H9 (cell line): ENCODE measurements at regions not wholly inside any gene's neighbourhood (a gene's known extent, or its start where the extent isn't known, plus 50 kb on each side); places are given as distances from the start of the nearest gene placed in this dataset.

Experiments
- DNase-seq: peaks from one replicate; pipeline ENCODE4 v3.0.0-alpha.2; 2017
- H2AFZ ChIP-seq: one replicate; pipeline ENCODE4 v1.6.1; 2013; ENCODE audit warnings: mild to moderate bottlenecking, low read length, control low read depth, moderate library complexity
- H2AK5ac ChIP-seq: 2 replicates; pipeline ENCODE4 v1.6.1; 2013; ENCODE audit warnings: low read length, control low read depth, mixed read lengths; ENCODE audit not compliant: insufficient read length
- H2BK120ac ChIP-seq: one replicate; pipeline ENCODE4 v1.6.1; 2013; ENCODE audit warnings: low read depth, mild to moderate bottlenecking, low read length, control low read depth, inconsistent platforms; ENCODE audit not compliant: poor library complexity, severe bottlenecking
- H2BK12ac ChIP-seq: 2 replicates; pipeline ENCODE4 v1.6.1; 2013; ENCODE audit warnings: low read length, control low read depth, mixed read lengths, low read depth; ENCODE audit not compliant: insufficient read length
- H2BK15ac ChIP-seq: 2 replicates; pipeline ENCODE4 v1.6.1; 2013; ENCODE audit warnings: low read depth, low read length, control low read depth
- H2BK20ac ChIP-seq: one replicate; pipeline ENCODE4 v1.6.1; 2013; ENCODE audit warnings: low read depth, mild to moderate bottlenecking, low read length, control low read depth, inconsistent platforms; ENCODE audit not compliant: poor library complexity, severe bottlenecking
- H2BK5ac ChIP-seq: 2 replicates; pipeline ENCODE4 v1.6.1; 2013; ENCODE audit warnings: low read length, control low read depth, mixed read lengths; ENCODE audit not compliant: insufficient read length
- H3K14ac ChIP-seq: 2 replicates; pipeline ENCODE4 v1.6.1; 2013; ENCODE audit warnings: low read length, control low read depth; ENCODE audit not compliant: insufficient read depth
- H3K18ac ChIP-seq: 2 replicates; pipeline ENCODE4 v1.6.1; 2013; ENCODE audit warnings: low read depth, mild to moderate bottlenecking, mixed read lengths, low read length, control low read depth; ENCODE audit not compliant: insufficient read length
- H3K23ac ChIP-seq: 2 replicates; pipeline ENCODE4 v1.6.1; 2013; ENCODE audit warnings: low read length, control low read depth, mixed read lengths, low read depth; ENCODE audit not compliant: insufficient read length
- H3K23me2 ChIP-seq: 2 replicates; pipeline ENCODE4 v1.6.1; 2013; ENCODE audit warnings: low read depth, mild to moderate bottlenecking, mixed read lengths, low read length, control low read depth; ENCODE audit not compliant: insufficient read length, poor library complexity, severe bottlenecking
- H3K27ac ChIP-seq: 2 replicates; pipeline ENCODE4 v1.5.1; 2013; ENCODE audit warnings: low read length, control low read depth, mixed read lengths, low read depth; ENCODE audit not compliant: insufficient read length
- H3K27me3 ChIP-seq: 2 replicates; pipeline ENCODE4 v1.6.1; 2013; ENCODE audit warnings: low read length, control low read depth, inconsistent platforms; ENCODE audit not compliant: insufficient read depth
- H3K4ac ChIP-seq: 2 replicates; pipeline ENCODE4 v1.6.1; 2013; ENCODE audit warnings: low read depth, mild to moderate bottlenecking, control low read depth, inconsistent platforms, low read length, moderate library complexity
- H3K4me1 ChIP-seq: 2 replicates; pipeline ENCODE4 v1.6.1; 2013; ENCODE audit warnings: low read length, control low read depth, inconsistent platforms; ENCODE audit not compliant: insufficient read depth
- H3K4me2 ChIP-seq: 2 replicates; pipeline ENCODE4 v1.6.1; 2013; ENCODE audit warnings: low read length, control low read depth, mixed read lengths; ENCODE audit not compliant: insufficient read length, insufficient read depth
- H3K56ac ChIP-seq: 2 replicates; pipeline ENCODE4 v1.6.1; 2013; ENCODE audit warnings: low read depth, mild to moderate bottlenecking, mixed read lengths, low read length, control low read depth; ENCODE audit not compliant: insufficient read length
- H3K79me1 ChIP-seq: 2 replicates; pipeline ENCODE4 v1.6.1; 2013; ENCODE audit warnings: low read depth, mild to moderate bottlenecking, moderate library complexity, low read length, control low read depth, inconsistent platforms; ENCODE audit not compliant: insufficient read depth, poor library complexity, severe bottlenecking
- H3K79me2 ChIP-seq: 2 replicates; pipeline ENCODE4 v1.6.1; 2013; ENCODE audit warnings: low read length, control low read depth, inconsistent platforms; ENCODE audit not compliant: insufficient read depth
- H3K9ac ChIP-seq: 2 replicates; pipeline ENCODE4 v1.6.1; 2013; ENCODE audit warnings: low read length, control low read depth, mixed read lengths; ENCODE audit not compliant: insufficient read length; ENCODE audit errors: extremely low read depth
- H3K9me3 ChIP-seq: one replicate; pipeline ENCODE4 v1.6.1; 2013; ENCODE audit warnings: low read depth, low read length, inconsistent platforms; ENCODE audit not compliant: control insufficient read depth
- H3T11ph ChIP-seq: one replicate; pipeline ENCODE4 v1.6.1; 2013; ENCODE audit warnings: mild to moderate bottlenecking, low read length, control low read depth, inconsistent platforms
- H4K20me1 ChIP-seq: one replicate; pipeline ENCODE4 v1.6.1; 2013; ENCODE audit not compliant: control insufficient read depth, insufficient read length, insufficient read depth
- H4K5ac ChIP-seq: 2 replicates; pipeline ENCODE4 v1.6.1; 2013; ENCODE audit warnings: low read depth, mild to moderate bottlenecking, mixed read lengths, low read length, control low read depth; ENCODE audit not compliant: insufficient read length
- H4K8ac ChIP-seq: replicated peaks from 2 replicates; pipeline ENCODE4 v1.6.1; 2013; ENCODE audit warnings: low read length, control low read depth, mixed read lengths, low read depth; ENCODE audit not compliant: insufficient read length
- H4K91ac ChIP-seq: 2 replicates; pipeline ENCODE4 v1.6.1; 2013; ENCODE audit warnings: low read depth, mild to moderate bottlenecking, moderate library complexity, mixed read lengths, low read length, control low read depth; ENCODE audit not compliant: insufficient read length
- H3K27ac Mint-ChIP-seq, 3 experiments: 2 replicates in 2 of 3; 3 replicates in 1 of 3; pipeline ENCODE4 v1.8.0; 2020 to 2021; ENCODE audit warnings: mixed read lengths in 3 of 3, mild to moderate bottlenecking in 1 of 3, moderate library complexity in 1 of 3
- H3K27me3 Mint-ChIP-seq: 2 replicates; pipeline ENCODE4 v1.8.0; 2021; ENCODE audit warnings: low read depth, mild to moderate bottlenecking, moderate library complexity, mixed read lengths
- H3K36me3 Mint-ChIP-seq, 3 experiments: 2 replicates in 2 of 3; 3 replicates in 1 of 3; pipeline ENCODE4 v1.8.0; 2020 to 2021; ENCODE audit warnings: low read depth in 3 of 3, mixed read lengths in 3 of 3; ENCODE audit not compliant: insufficient read depth in 1 of 3
- H3K4me1 Mint-ChIP-seq, 2 experiments: 2 replicates each; pipeline ENCODE4 v1.8.0; 2020; ENCODE audit warnings: mixed read lengths in 2 of 2
- H3K4me3 Mint-ChIP-seq, 2 experiments: 2 replicates in 1 of 2; 3 replicates in 1 of 2; pipeline ENCODE4 v1.8.0; 2020 to 2021; ENCODE audit warnings: mild to moderate bottlenecking in 2 of 2, mixed read lengths in 2 of 2, moderate library complexity in 1 of 2
- H3K9me3 Mint-ChIP-seq, 2 experiments: 2 replicates in 1 of 2; 3 replicates in 1 of 2; pipeline ENCODE4 v1.8.0; 2020; ENCODE audit warnings: mild to moderate bottlenecking in 2 of 2, mixed read lengths in 2 of 2, moderate library complexity in 1 of 2
- CTCF ChIP-seq: fragments of 200-600 bp; sonication (generic); conservative IDR thresholded peaks from 3 replicates; pipeline ENCODE4 v1.8.0; 2021; ENCODE audit warnings: antibody characterized with exemption, mild to moderate bottlenecking
- WGBS: extraction: QIAGEN DNeasy Blood & Tissue Kit; methylation state at CpG from one replicate; pipeline ENCODE4 v1.1.7; 2013; ENCODE audit warnings: missing lambda C conversion rate, low lambda C conversion rate, mixed read lengths; ENCODE audit not compliant: insufficient read length; ENCODE audit errors: extremely low coverage; 5-methylcytosine and 5-hydroxymethylcytosine counted together

DNA sequence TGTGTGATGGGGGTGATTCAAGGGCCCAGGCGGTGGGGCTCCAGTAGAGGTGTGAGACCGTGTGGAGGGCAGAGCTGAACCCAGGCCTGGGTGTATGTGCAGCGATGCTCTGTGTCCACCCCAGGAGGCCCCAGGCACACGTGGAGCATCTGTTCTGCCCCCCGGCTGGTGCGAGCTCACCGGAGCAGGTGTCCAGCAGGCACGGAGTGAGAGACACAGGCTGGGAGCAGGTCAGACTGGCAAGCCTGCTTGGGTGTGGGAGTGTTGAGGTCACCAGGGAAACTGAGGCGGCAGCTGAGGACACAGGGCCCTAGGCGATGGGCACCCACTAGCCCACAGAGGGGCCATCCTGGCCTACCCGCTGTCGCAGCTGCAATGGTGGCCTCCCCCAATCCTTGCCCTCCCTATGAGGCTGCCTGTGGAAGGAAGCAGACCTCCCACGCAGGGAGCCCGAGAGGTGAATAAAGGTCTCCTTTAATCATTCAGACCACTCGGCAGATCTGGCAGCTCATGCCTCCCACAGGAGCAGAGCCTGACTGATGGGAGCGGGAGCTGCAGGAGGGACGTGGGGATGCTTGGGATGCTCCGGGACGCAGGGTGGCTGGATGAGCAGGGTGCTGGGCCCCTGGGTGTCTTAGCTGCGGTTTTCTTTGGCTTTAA is 1165.1 kb downstream of the BRD1 start:
- Histone ChIP-seq H3K56ac (no peak overlapping the region), H3K14ac (no peak overlapping the region), H2BK20ac (no peak overlapping the region), H3K23me2 (no peaks in the 10 kb centered on the region), H3K4ac (no peak overlapping the region), H2BK120ac (no peak overlapping the region), H3K9me3 (no peaks in the 10 kb centered on the region), H2BK5ac (no peak overlapping the region), H3K9ac (no peak overlapping the region), H2AK5ac (no peak overlapping the region), H4K20me1 (no peaks in the 10 kb centered on the region), H2BK12ac (no peak overlapping the region), H4K8ac (no peak overlapping the region), H3T11ph (no peak overlapping the region), H2BK15ac (no peak overlapping the region), H4K5ac (no peak overlapping the region), H3K79me2 (no peaks in the 10 kb centered on the region), H3K27ac (no peak overlapping the region), H3K79me1 (no peaks in the 10 kb centered on the region), H2AFZ (no peak overlapping the region), H4K91ac (no peak overlapping the region), H3K4me1 (no peaks in the 10 kb centered on the region), H3K4me2 (no peak overlapping the region), H3K23ac (no peak overlapping the region), H3K27me3 (no peaks in the 10 kb centered on the region), H3K18ac (no peak overlapping the region)
- Mint-ChIP-seq H3K27ac (no peak overlapping the region), H3K27me3 (no peaks in the 10 kb centered on the region), H3K4me1 (peaks cover 0 to 6% of the 10 kb centered on the region in 2 experiments; a peak in 1 of 4 replicates), H3K4me3 (no peak overlapping the region), H3K9me3 (peaks cover 14 to 19% of the 10 kb centered on the region in 2 experiments; a peak in 4 of 5 replicates), H3K36me3 (peaks cover 8 to 25% (median 21%) of the 10 kb centered on the region in 3 experiments; a peak in 6 of 7 replicates)
- no peak for TF ChIP-seq CTCF
- no peak for DNase-seq
- no CpG with 5 or more reads among the region's 20 CpGs for WGBS
